ENCODE measurements at regions not wholly inside any gene's neighbourhood (a gene's known extent, or its start where the extent isn't known, plus 50 kb on each side); places are given as distances from the start of the nearest gene placed in this dataset.

DNA sequence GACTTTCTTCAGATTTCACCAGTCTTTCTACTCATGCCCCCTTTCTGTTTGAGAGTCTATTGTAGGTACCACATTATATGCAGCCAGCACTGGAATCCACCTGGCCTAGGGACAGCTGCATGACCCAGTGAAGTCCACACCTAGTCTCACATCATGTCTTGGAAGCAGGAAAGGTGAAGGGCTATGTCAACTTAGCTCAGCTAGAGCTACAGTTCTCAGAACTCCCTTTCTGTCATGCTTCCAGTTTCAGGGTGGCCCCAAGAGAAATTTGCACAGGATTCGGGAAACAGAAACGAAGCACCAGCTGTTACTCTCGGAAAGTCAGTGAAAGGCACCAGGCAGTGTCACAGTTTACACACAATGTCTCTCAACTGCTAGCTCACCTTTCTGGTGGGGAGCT, 51.6 kb upstream of the NLRP1 start:
- FAIRE-seq = no peak

DNA sequence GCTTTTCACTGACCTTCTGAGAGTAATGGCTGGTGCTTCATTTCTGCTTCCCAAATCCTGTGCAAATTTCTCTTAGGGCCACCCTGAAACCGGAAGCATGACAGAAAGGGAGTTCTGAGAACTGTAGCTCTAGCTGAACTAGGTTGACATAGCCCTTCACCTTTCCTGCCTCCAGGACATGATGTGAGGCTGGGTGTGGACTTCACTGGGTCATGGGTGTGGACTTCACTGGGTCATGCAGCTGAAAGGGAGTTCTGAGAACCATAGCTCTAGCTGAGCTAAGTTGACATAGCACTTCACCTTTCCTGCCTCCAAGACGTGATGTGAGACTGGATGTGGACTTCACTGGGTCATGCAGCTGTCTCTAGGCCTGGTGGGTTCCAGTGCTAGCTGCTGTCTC, 54.3 kb upstream of the NLRP1 start:
- no peak for FAIRE-seq

DNA sequence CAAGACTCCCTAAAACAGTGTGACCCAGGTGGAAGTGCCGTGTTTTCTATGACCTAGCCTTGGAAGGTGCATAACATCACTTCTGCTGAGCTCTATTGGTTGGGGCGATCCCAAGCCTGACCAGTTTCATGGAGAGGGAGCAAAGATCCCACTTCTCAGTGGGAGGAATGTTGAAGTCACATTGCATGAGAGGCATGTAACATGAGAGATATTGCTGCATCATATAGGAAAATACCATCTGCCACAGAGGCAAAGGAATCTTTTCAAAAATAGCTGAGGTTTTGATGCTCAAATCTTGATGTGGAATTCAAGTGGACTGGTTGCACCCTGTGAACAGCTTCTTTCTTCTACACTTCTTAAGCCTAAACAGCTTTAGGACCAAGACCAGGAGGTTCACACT, 56.4 kb upstream of the NLRP1 start:
- no peak for FAIRE-seq

DNA sequence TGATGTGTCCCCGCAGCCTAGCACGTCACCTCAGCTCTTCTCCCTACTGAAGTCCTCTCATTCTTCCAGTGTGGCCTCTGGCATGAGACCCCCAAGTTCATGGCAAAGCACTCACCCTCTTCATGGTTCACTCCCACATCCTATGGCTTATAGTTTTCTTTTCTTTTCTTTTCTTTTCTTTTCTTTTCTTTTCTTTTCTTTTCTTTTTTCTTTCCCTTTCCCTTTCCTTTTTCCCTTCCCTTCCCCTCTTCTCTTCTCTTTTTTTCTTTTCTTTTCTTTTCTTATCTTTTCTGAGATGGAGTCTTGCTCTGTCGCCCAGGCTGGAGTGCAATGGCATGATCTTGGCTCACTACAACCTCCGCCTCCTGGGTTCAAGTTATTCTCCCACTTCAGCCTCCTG, 58.4 kb upstream of the NLRP1 start:
- FAIRE-seq = no peak

DNA sequence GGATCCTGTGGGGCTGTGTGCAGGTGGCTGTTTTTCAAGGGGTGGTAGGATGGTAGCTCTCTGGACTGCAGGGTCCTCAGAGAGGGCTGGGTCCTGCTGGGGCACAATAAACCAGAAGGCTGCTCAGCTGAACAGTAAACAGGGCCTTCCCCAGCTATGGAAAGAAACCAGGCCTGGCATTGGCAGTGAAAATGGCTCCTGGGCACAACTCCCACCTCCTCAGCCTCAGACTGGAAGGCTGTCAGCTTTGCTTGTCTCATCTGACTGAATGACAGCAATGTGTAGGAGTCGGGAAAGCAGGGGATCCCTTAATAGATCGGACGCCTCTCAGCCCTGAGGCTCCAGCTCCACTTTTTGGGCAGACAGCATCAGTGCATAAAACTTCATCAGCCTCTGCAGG, 59.8 kb upstream of the NLRP1 start:
- no peak for FAIRE-seq

DNA sequence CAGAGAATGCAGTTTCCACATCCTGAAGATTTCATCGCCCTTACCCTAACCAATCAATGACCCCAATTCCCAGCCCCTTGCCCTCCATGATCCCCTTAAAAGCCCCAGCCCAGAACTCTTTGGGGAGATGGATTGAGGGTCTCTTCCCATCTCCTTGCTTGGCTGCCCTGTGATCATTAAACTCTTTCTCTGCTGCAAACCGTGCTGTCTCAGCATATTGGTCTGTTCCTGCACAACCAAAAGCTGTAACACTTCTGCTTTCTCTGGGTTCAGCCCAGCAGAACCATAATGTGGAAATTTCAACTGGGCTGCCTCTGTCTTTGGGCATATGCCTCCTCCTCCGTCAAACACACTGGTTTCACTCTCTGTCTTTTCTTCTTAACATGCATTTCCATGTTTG, 67.0 kb upstream of the NLRP1 start:
- FAIRE-seq = no peak

DNA sequence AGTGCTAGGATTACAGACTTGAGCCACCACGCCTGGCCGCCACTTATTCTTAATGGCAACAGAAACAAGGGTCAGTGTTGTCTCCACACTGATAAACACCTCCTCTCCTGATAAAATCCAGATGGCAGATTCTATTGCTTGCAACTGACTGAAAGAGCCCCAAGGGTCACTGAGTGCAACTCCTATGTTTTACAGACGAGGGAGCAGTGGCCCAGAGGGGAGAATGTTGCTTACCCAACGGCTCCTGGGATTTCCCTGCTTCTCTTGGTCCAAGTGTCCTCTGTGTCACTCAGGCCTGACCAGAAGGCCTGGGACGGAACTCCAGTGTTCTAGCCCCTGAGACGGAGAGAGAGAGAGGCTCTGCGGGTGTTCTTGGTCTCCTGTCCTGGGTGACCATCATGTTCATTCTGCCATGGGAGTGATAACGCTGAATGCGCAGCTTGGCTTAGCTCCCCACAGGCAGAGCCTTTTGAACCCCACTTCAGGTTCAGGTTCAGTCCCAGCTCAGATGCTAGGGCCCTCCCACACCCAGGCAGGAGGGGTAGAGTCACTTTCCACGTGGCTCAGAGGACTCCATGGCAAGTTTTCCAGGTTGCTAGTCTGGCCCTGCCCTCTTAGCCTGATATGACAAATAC, 77.3 kb upstream of the NLRP1 start:
- no peak for FAIRE-seq

DNA sequence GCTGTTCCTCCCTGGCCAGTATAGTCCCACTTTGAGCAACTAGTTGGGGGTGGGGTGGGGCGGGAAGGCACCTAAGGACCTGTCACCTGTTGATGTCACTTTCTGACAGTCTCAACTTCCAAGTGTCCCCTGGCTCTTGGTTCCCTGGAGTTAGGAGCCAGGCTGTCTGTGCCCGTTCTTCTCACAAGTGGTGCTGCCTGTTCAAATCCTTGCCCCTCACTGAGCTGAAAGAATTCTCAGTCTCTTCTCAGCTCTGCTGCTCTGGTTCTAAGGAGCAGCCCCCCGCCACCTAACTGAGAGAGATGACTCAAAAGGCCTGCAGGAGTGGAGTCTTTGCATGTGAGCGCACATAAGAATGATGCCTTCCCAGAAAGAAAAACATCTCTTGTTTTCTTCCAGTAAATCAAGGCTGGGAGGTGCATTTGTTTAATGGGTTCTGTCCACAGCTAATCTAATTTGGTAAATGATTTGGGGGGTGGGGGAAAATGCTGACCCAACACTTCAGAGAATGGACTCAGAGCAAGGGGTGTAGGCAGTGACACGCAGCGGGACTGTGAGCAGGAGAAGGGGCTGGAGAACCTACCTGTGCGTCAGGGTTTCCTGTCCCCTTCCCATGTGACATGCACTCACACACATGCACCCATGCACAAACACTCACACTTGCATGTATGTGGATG, 78.2 kb upstream of the NLRP1 start:
- FAIRE-seq = no peak

DNA sequence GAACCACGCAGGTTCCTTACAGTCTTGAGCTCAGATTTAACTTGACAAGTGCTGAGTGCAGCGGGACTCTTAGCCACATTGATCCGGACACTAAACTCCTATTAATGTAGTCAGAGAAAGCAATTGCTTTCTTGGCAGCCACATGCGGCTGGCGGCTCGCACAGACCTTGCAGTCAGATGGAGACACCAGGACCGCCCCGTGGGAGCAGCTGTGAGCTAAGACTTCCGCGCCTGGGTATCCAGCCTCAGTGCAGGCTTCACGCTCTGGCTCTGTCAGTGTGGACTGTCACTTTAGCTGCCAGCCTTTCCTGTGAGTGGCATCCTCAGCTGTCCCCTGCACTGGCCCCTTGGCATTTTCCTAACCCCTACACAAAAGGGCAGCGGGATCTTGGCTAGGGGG, 80.9 kb upstream of the NLRP1 start:
- no peak for FAIRE-seq

DNA sequence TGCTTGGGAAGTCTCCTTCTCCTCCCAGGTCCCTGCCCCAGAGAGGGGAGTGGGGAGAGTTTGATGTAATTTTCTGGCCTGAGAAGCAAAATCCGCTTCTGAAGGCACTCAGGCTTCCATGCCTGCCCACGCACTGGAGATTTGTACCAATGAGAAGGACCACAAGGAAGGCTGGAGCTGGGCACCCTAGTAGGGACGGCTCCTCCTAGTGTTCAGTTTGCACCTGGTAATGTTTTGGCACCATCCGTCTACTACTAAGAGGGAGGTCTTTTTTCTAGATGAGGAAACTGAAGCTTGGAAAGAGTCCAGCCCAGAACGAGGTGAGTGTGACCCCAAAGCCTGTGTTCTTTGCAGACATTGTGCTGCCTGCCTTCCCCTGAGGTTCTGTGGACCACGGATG, 83.6 kb upstream of the NLRP1 start:
- FAIRE-seq = no peak

DNA sequence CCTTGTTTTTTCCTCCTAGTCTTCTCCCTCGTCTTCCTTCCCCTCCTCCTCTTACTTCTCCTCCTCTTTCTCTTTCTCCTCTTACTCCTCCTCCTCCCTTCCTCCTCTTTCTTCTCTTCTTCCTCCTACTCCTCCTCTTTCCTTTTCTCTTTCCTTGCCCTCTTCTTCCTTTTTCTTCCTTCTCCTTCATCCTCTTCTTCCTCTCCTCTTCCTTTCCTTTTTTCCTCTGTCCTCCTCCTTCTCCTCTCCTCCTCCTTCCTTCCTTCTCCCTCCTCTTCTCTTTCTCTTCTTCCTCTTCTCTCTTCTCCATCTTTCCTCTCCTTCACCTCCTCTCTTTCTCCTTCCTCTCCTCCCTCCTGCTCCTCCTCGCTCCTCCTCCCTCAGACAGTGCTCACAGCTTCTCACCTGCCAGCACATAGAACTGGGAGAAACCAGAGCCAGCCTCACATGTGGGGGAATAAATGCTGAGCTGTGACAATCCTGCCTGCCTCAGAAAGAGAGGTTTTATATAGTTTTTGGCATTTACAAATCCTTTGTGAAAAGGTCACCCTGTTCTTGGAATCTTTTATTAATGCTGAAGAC, 84.3 kb upstream of the NLRP1 start:
- no peak for FAIRE-seq

DNA sequence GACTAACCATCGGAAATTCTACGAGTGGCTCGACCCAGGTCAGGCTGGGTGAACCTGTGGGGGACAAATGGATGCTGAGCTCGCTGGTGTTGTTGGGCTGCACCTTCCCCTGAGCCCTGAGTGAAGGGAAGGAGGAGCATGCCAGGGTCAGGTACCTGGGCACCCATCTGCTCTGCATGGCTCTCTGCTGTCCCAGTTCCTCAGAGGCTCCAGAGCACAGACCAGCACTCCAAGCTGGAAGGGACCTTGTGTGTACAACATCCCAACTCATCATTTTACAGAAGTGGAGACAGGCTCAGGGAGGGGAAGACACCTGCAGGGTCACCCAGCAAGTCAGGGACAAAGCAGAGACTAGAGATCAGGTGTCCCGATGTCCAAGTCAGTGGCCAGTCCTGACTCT, 84.9 kb upstream of the NLRP1 start:
- no peak for FAIRE-seq

DNA sequence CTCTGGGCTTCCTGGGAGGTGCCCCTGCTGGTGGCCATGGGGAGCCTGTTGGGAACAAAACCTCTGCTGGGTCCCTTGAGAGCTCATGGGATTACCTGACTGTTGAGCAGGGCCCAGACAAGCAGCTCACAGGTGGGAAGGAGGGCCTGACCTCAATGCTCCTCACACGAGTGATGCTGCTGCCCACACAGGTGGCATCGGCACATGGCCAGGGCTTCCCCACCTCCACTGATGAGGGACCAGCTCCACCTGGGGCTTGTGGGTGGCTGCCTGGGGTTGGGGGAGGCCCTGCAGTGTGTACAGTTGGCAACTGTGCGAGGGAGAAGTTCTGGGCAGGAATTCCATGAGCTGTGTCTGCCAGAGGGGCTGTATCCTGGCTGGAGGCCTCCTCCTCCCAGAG, 87.8 kb upstream of the NLRP1 start:
- no peak for FAIRE-seq

DNA sequence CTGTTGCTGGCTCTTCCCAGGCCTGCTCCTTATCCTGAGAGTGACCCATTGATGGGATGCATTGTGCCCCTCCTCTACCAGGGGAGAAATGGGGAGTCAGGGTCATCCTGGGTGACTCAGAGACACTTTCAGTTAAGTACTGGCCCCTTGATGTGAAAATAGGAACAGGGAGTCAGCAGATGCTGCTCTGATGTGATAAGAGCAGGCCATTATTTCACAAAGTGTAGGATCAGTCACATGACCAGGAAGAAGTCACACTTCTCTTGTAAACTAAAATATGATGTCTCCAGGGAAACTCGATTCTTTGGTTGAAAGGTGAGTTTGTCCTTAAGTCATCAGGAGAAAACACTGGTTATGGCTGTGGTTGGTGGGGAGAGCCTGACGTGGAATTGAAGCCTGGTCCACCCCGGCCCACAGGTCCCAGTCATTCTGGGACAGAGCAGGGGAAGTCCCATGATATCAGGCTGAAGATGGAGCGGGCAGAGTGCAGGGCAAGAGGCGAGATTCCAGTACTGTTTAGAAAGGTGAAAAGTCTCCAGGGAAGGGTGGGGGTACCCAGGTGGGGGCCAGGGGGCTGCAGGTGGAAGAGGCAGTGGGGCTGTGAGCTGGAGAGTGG, 88.6 kb upstream of the NLRP1 start:
- no peak for FAIRE-seq

DNA sequence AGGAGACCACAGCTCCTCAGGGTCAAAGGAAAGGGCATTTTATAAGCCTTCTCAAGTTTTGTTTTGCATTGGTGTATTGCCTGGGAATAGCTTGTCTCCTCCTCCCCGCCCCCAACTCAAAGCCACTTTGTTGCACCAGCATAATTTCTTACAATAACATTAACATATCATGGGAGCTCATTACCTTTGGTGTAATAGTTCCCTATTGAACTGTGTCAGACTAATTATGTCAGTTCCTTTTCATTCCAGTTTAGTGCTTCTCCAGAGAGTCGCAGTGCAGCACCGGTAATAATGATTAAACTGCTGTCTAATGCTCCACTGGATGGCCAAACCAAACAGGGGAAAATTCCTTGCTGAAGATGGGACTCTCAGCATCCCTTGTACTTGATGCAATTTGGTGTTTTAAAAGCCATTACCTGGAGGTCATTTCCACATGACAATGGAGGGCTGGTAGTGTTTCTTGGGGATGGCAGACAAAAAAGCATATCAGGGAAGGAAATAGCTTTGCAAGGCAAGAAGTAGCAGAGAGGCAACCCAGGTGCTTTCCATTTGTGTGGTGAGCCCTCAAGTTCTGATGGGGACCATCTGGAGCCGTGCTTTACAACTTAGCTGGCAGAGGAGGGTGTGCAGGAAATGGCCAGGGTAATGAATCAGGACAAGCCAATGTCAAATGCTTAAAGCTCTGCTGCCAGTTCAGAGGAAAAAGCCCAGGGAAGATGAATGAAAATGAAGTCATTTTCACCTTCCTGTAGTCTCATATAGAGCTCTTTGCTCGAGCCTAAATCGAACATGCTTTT, 91.5 kb upstream of the NLRP1 start:
- no peak for FAIRE-seq

DNA sequence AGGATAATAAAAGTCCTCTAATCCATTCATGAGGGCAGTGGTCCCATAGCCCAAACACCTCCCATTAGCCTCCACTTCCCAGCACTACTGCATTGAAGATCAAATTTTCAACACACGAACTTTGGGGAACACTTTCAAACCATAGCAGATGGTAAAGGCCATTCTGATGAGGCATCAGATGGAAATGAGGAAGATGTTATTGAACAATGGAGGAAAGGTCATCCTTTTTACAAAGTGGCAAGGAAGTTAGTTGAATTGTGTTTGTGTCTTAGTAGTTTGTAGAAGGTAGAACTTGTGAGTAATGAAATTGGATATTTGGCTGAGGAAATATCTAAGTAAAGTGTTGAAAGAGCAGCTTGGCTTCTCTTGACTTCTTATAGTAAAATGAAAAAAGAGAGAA, 93.3 kb upstream of the NLRP1 start:
- no peak for FAIRE-seq

DNA sequence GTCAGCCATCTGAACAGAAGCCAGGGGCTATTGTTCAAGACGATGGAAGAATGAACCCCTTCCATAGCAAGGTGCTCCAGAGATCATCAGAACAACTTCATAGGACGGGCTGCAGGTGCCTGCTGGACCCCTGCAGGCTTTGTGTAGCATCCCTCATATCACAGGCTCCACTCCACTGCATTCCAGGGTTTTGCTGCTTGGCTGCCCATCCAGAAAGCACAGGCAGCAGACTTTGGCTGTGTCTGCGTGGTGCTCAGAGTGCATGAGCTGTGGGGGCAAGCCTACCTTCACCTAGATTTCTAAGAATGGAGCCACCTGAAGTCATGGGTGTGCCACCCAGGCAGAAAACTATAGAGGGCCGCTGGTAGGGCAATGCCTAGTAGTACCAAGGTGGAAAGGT, 93.9 kb upstream of the NLRP1 start:
- FAIRE-seq = no peak

DNA sequence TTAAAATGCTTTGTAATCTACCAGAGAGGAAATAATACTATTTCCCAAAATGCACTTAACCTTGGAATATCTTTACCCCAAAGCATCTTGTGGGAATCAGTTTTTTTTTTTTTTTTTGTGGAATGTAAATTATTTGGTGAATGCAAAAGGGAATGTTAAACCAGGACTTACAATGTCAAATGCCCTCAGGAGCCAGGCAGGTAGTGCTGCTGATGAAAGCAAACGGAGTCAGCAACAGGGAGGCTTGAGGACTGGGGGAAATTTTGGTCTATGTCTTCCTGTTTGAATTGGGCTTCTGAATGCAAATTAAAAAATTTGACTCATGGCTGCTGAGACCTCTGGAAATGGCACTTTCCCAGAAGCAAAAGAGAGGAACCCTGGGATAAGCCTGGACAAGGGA, 96.5 kb upstream of the NLRP1 start:
- no peak for FAIRE-seq

DNA sequence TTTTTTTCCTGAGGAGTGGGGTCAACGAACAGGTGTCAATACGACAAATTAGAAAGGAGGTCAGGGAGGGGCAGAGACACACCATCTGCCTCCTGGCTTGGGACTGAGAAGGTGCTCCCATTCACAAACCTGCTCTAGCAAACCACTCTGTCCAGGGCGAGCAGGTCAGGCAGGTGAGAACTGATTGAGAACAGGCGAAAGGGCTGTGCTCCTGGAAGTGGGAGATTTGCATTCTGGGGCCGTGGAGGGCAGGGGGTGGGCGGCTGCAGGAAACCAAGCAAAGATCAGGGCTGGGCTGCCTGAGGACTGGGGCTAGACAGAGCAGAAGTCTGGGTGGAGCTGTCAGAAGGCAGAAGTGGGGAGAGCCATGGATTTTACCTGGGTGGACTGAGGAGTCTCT, 98.9 kb upstream of the NLRP1 start:
- no peak for FAIRE-seq

DNA sequence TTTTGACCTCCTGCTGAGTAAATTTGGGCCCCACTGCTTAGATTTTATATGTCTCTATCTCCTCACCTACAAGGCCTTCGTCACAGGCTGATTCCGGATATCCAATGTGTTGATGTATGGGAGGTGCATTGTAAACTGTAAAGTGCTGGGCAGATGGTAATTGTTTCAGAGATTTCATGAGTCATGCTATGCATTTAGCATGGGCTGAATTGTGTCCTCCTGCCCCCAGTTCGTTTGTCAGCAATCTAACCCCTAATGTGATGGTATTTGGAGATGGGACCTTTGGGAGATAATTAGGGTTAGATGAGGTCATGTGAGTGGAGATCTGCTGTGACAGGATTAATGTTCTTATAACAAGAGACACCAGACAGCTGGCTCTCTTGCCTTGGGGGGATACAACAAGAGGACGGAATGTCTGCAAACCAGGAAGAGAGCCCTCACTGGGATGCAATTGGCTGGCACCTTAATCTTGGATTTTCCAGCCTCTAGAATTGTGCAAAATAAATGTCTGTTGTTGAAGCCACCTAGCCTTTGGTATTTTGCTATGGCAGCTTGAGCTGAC, 101.8 kb upstream of the NLRP1 start:
- no peak for FAIRE-seq

DNA sequence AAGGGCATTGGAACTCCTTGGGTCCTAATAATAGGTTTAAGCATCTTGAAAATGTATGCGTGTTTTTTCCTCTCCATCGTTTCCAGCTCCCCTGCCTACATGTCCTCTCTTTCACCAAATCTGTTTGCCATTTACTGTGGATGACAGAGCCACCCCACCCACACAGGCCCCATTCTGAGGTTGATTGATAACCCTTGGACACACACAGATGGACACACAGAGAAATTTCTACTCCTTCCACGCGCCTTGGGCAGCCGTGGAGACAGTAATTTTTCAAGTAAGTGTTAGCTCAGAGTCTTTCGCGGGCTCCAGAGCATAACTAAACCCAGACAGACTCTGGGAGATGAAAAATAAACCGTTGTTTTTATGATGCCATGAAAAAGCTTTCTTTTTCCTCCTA, 103.3 kb upstream of the NLRP1 start:
- no peak for FAIRE-seq

DNA sequence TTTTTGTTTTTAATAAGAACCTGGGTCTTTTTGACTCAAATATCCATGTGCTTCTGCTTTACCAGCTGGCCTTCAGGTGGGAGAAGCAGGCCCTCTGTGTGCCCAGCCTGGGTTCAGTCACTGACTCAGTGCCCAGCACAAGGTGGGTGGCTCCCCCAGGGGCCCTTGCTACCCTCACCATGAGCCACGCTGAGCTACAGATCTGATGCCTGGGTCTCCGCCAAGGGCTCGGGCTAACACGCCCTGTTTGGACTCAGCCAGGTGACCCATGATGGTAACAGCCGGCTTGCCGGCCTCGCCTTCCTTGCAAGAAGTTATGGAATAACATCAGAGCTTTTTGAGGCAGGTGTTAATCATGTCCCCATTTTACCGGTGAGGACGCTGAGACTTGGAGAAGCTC, 109.5 kb upstream of the NLRP1 start:
- FAIRE-seq = no peak

DNA sequence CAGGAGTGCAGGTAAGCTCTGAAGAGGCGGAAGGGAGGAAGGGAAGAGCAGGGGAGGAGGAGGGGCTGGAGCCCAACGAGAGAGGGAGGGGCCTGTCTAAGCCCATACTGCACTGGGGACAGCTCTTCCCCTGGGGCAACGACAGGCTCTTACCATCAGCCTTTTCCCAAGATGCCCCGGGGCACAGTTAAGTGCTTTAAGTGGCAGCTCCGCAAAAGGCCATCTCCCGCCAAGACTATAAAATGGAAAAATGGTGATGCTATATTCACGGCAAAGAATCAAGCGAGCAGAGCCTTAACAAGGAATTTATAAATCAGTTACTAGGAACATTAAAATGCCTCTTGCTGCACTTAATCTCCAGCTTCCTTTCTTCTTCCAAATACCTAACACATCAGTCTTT, 110.2 kb upstream of the NLRP1 start:
- no peak for FAIRE-seq
